HAP-1 (cell line): ENCODE measurements at regions not wholly inside any gene's neighbourhood (a gene's known extent, or its start where the extent isn't known, plus 50 kb on each side); places are given as distances from the start of the nearest gene placed in this dataset.

Experiments used
- DNase-seq, 2 experiments: peaks; one replicate each; pipeline ENCODE4 v3.0.0-alpha.2; 2016 to 2020; ENCODE audit warnings: low spot score in 2 of 2
- H3K27me3 ChIP-seq: fragments of 250-450 bp; sonication (Bioruptor Pico); 2 replicates; pipeline ENCODE4 v1.5.1; 2020; ENCODE audit warnings: low read depth, mild to moderate bottlenecking, moderate library complexity
- H3K36me3 ChIP-seq: fragments of 250-450 bp; sonication (Bioruptor Pico); replicated peaks from 2 replicates; pipeline ENCODE4 v1.5.1; 2020; ENCODE audit warnings: mild to moderate bottlenecking
- H3K4me1 ChIP-seq: fragments of 250-450 bp; sonication (Bioruptor Pico); 2 replicates; pipeline ENCODE4 v1.5.1; 2020; ENCODE audit warnings: mild to moderate bottlenecking
- H3K4me3 ChIP-seq: fragments of 250-450 bp; sonication (Bioruptor Pico); 2 replicates; pipeline ENCODE4 v1.5.1; 2020; ENCODE audit warnings: mild to moderate bottlenecking, moderate library complexity
- H3K9me3 ChIP-seq: fragments of 250-450 bp; sonication (Bioruptor Pico); 2 replicates; pipeline ENCODE4 v1.5.1; 2020; ENCODE audit warnings: mild to moderate bottlenecking, moderate library complexity
- in situ Hi-C: fragments of 300-500 bp; cut with MboI; formaldehyde crosslinking; loops from 3 replicates; pipeline ENCODE4 v1.14.3; 2020; ENCODE audit warnings: low sequenced_read_pairs, inconsistent platforms, mixed read lengths

GRCh38 chr4:82071951-82072350 lies 301.8 kb downstream of the HNRNPD start:
- peaks cover 14% of the 10 kb centered on the region for H3K4me1 ChIP-seq
- in situ Hi-C loops, result no loop called here
- DNase-seq, result no peak
- no peak overlapping the region for H3K4me3 ChIP-seq
- no peaks in the 10 kb centered on the region for H3K36me3 ChIP-seq
- H3K9me3 ChIP-seq, result no peaks in the 10 kb centered on the region
- H3K27me3 ChIP-seq, result no peaks in the 10 kb centered on the region

- Histone ChIP-seq H3K9me3 (no peaks in the 10 kb centered on the region), H3K36me3 (no peaks in the 10 kb centered on the region), H3K4me3 (no peak overlapping the region), H3K27me3 (no peaks in the 10 kb centered on the region), H3K4me1 (peaks cover 14% of the 10 kb centered on the region)
- DNase-seq, result no peak
- in situ Hi-C loops, result no loop called here
These were observed 303.7 kb downstream of the HNRNPD start for GRCh38 chr4:82069883-82070638.

- Histone ChIP-seq H3K4me3 (no peak overlapping the region), H3K9me3 (no peaks in the 10 kb centered on the region), H3K36me3 (no peaks in the 10 kb centered on the region), H3K4me1 (peaks cover under 1% of the 10 kb centered on the region), H3K27me3 (peaks cover 17% of the 10 kb centered on the region)
- in situ Hi-C loops, result no loop called here
- no peak for DNase-seq
These were observed 310.8 kb downstream of the HNRNPD start for GRCh38 chr4:82063017-82063416.

GRCh38 chr4:82057990-82058544 lies 315.7 kb downstream of the HNRNPD start:
- Histone ChIP-seq H3K27me3 (peaks cover 8% of the 10 kb centered on the region), H3K9me3 (no peaks in the 10 kb centered on the region)
- DNase-seq, result no peak

GRCh38 chr4:82055156-82055555 lies 318.6 kb downstream of the HNRNPD start:
- Histone ChIP-seq H3K9me3 (no peaks in the 10 kb centered on the region), H3K36me3 (no peaks in the 10 kb centered on the region), H3K4me3 (no peak overlapping the region), H3K27me3 (peaks cover 5% of the 10 kb centered on the region), H3K4me1 (no peaks in the 10 kb centered on the region)
- no peak for DNase-seq
- in situ Hi-C loops, result no loop called here

More at GRCh38 chr4:82057990-82058544, 315.7 kb downstream of the HNRNPD start:
- no peak overlapping the region for H3K4me3 ChIP-seq
- in situ Hi-C loops, result no loop called here
- no peaks in the 10 kb centered on the region for H3K36me3 ChIP-seq
- no peaks in the 10 kb centered on the region; the same call in 1 of the 2 replicates for H3K4me1 ChIP-seq

GRCh38 chr4:82053396-82053795 lies 320.4 kb downstream of the HNRNPD start:
- no peaks in the 10 kb centered on the region for H3K9me3 ChIP-seq
- no peak for DNase-seq
- no peak overlapping the region for H3K4me3 ChIP-seq
- in situ Hi-C loops, result no loop called here
- H3K4me1 ChIP-seq, result 0 out of 2 replicates have a peak, but pooled peaks cover 3% of the 10 kb centered on the region
- no peaks in the 10 kb centered on the region; the same call in 1 of the 2 replicates for H3K27me3 ChIP-seq
- no peaks in the 10 kb centered on the region for H3K36me3 ChIP-seq

- DNase-seq, result no peak
- Histone ChIP-seq H3K4me1 (0 out of 2 replicates have a peak, but pooled peaks cover 3% of the 10 kb centered on the region), H3K27me3 (no peaks in the 10 kb centered on the region), H3K36me3 (no peaks in the 10 kb centered on the region), H3K9me3 (no peaks in the 10 kb centered on the region), H3K4me3 (no peak overlapping the region)
- in situ Hi-C loops, result no loop called here
These were observed 323.0 kb downstream of the HNRNPD start for GRCh38 chr4:82050796-82051195.

- H3K36me3 ChIP-seq, result no peaks in the 10 kb centered on the region
- in situ Hi-C loops, result no loop called here
- no peaks in the 10 kb centered on the region for H3K27me3 ChIP-seq
- no peak for DNase-seq
- H3K4me3 ChIP-seq, result no peak overlapping the region
- no peaks in the 10 kb centered on the region for H3K9me3 ChIP-seq
- 0 out of 2 replicates have a peak, but pooled peaks cover 3% of the 10 kb centered on the region for H3K4me1 ChIP-seq
These were observed 324.5 kb downstream of the HNRNPD start for GRCh38 chr4:82049294-82049693.

GRCh38 chr4:82047731-82048130 lies 326.1 kb downstream of the HNRNPD start:
- Histone ChIP-seq H3K36me3 (no peaks in the 10 kb centered on the region), H3K4me3 (no peak overlapping the region), H3K9me3 (no peaks in the 10 kb centered on the region), H3K4me1 (peaks cover 6% of the 10 kb centered on the region; the same call in 1 of the 2 replicates), H3K27me3 (no peaks in the 10 kb centered on the region; the same call in 1 of the 2 replicates)
- in situ Hi-C loops, result no loop called here
- DNase-seq, result no peak

- in situ Hi-C loops, result no loop called here
- no peak overlapping the region for H3K4me3 ChIP-seq
- H3K27me3 ChIP-seq, result no peaks in the 10 kb centered on the region; the same call in 1 of the 2 replicates
- DNase-seq, result no peak
- H3K9me3 ChIP-seq, result no peaks in the 10 kb centered on the region
- H3K4me1 ChIP-seq, result peaks cover 6% of the 10 kb centered on the region; the same call in 1 of the 2 replicates
- no peaks in the 10 kb centered on the region for H3K36me3 ChIP-seq
These were observed 327.0 kb downstream of the HNRNPD start for GRCh38 chr4:82046796-82047195.

- in situ Hi-C loops, result no loop called here
- Histone ChIP-seq H3K27me3 (no peaks in the 10 kb centered on the region; the same call in 1 of the 2 replicates), H3K4me3 (no peak overlapping the region)
These were observed 328.5 kb downstream of the HNRNPD start for GRCh38 chr4:82045267-82045666.

GRCh38 chr4:82044141-82044993 lies 329.4 kb downstream of the HNRNPD start:
- Histone ChIP-seq H3K36me3 (no peaks in the 10 kb centered on the region), H3K4me3 (peak overlapping the region; percentile 40), H3K9me3 (no peaks in the 10 kb centered on the region), H3K27me3 (no peaks in the 10 kb centered on the region; the same call in 1 of the 2 replicates), H3K4me1 (peaks cover 3% of the 10 kb centered on the region; the same call in 1 of the 2 replicates)
- DNase-seq, result peak; percentile 74 to 87
- in situ Hi-C loops, result no loop called here

More at GRCh38 chr4:82045267-82045666, 328.5 kb downstream of the HNRNPD start:
- H3K4me1 ChIP-seq, result peaks cover 6% of the 10 kb centered on the region; the same call in 1 of the 2 replicates
- H3K36me3 ChIP-seq, result no peaks in the 10 kb centered on the region
- no peaks in the 10 kb centered on the region for H3K9me3 ChIP-seq
- no peak for DNase-seq

GRCh38 chr4:82043809-82044137 lies 330.0 kb downstream of the HNRNPD start:
- DNase-seq, result no peak
- Histone ChIP-seq H3K27me3 (no peaks in the 10 kb centered on the region; the same call in 1 of the 2 replicates), H3K36me3 (no peaks in the 10 kb centered on the region), H3K9me3 (no peaks in the 10 kb centered on the region), H3K4me3 (peak overlapping the region; percentile 40), H3K4me1 (peaks cover 3% of the 10 kb centered on the region; the same call in 1 of the 2 replicates)
- in situ Hi-C loops, result no loop called here
